Left kidney (tissue), 1 donor: ENCODE measurements at regions not wholly inside any gene's neighbourhood (a gene's known extent, or its start where the extent isn't known, plus 50 kb on each side); places are given as distances from the start of the nearest gene placed in this dataset.
"Not testable (repeated sequence)": the region's sequence is repeated elsewhere in the genome, so short reads cannot be mapped to it uniquely, and the experiment has no call there.

Experiments used
- DNase-seq: peaks from one replicate; pipeline ENCODE4 v3.0.0-alpha.2; 2013

DNA sequence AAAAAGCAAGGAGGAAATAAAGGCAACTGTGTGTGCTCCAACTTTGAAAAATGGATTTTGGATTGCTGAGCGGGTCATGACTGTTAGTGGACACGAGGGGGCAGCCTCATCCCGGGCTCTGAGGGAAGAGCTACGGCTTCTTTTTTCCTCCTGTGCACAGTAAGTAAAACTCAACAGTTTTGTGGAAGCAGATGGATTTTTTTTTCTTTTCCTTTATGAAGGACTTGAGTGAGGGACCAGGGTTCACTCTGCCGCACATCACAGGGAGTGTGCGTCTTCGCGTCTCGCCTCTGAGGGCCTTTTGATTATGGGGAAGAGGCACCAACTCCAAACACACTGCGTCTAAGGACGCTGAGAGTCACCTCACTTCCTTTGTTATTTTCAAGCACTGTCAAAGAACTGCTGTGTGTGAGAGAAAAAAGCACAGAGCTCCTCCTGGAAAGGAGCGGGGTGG lies 80.3 kb upstream of the GOT2 start:
- peak; percentile 43 for DNase-seq

DNA sequence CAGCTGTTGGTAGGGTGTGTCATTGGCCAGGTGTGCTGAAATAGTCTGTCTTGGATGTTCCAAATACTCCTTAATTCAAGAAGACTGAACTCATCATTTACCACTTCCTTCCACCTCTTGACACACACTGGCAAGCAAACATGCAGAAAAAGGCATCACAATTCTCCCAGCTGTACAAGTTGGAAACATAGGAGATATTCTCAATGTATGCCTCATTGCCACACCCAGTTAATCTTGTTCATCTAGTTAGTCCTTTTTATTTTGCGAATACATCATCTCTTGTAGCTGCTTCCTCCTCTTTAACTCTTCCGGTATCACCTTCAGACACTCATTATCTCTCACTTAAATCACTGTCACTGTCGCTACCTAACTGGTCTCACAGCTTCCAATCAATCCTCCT lies 75.1 kb upstream of the GOT2 start:
- no peak for DNase-seq

DNA sequence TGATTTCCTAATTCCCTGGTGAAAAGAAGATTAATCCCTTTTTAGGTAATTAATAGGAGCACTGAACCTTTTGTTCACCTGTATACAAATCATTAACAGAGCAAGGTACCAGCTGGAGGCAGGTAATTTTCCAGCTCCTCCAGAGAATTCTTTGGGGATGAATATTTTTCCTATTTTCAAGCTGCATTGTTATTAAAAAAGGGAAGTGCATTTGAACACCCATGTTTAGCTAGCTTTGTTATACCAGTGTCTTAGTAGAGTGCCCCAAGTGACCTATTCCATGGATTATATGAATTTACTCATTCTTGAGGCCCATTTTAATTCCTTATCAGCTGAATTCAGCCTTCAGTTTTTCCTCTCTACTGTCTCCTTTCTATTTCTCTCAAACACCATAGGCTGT lies 73.2 kb upstream of the GOT2 start:
- DNase-seq = no peak

DNA sequence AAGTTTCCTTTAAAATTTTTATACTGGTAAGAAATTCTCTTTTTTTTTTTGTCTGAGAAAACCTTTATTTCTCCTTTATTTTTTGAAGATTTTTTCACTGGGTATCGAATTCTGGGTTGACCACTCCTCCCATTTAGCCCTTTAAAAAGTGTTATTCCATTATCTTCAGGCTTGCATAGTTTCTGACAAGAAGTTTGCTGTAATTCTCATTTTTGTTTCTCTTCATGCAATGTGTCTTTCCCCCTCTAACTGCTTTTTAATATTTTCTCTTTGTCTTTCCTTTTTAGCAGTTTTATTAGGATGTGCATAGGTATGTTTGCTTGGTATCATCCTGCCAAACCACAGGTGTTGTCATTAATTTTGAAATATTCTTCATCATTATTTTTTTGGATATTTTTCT lies 67.7 kb upstream of the GOT2 start:
- DNase-seq = no peak

DNA sequence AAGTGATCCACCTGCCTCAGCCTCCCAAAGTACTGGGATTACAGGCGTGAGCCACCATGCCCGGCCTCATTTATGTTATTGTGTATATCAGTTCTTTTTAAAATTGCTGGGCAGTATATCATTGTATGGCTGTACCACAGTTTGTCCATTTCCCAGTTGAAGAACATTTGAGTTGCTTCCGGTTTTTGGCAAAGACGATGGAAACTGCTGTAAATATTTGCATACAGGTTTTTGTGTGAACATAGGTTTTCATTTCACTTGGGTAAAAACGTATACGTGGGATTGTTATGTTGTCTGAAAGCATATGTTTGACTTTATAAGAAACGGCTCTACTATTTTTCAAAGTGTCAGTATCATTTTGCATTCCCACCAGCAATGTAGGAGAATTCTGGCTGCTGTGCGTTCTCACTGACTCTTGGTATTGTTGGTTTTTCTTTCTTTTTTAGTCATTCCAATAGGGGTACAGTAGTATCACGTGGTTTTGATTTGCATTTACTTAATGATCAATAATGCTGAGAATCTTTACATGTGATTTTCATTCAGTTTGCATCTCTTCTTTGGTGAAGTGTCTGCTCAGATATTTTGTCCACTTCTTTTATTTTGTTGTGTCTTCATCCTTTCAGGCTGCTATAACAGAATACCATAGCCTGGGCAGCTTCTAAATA lies 63.2 kb upstream of the GOT2 start:
- DNase-seq = no peak

DNA sequence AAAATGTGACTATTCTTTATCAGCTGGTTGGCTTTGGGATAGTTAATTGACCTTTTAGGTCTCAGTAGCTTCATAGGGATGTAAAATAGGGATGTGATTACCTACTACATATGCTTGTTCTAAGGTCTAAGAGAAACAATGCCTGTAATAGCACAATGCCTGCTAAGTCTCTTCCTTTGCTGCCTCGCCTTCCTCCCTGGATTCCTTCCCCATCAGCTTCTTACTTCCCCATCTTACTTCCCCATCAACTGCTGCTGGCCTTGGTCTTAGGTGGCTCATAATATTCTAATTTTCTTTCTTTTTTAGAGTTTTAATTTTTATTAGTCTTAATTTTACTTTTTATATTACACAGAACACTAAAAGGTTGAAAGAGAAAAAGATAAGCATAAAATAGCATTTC lies 59.2 kb upstream of the GOT2 start:
- DNase-seq = no peak

DNA sequence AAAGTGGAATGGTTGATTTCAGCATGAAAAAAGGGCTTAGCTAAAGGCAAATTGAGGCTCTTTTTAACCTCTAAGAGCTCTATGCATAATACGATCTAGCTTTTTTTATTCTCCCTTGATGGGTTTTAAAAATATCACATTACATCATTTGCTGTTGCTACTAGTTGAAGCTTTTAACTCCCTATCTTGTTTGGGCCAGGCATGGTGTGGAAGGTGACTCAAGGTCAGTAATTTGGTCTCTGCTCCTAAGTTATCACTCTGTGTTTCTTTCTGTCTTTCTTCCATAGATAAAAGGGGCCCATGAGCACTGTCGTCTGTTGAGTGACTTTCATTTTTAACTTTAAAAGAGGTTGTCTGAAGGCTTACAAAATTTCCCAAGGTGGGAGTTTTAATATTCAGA lies 58.1 kb upstream of the GOT2 start:
- DNase-seq = no peak

DNA sequence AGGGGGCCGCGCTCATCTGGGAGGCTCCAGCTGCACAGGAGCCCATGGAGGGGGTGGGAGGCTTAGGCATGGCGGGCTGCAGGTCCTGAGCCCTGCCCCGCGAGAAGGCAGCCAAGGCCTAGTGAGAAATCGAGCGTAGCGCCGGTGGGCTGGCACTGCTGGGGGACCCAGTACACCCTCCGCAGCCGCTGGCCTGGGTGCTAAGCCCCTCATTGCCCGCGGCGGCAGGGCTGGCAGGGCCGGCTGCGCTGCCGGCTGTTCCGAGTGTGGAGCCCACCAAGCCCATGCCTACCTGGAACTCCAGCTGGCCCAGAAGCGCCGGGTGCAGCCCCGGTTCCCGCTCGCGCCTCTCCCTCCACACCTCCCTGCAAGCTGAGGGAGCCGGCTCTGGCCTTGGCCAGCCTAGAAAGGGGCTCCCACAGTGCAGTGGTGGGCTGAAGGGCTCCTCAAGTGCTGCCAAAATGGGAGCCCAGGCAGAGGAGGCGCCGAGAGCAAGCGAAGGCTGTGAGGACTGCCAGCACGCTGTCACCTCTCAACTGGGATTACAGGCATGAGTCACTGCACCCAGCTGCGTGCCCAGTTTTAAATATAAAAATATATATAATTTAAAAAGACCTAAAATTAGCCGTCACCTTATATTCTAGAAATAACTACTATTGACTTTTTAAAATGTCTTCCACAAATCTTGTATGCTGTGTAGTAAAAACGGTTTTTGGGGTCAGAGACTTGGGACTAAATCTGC lies 56.9 kb upstream of the GOT2 start:
- not testable (repeated sequence) for DNase-seq

DNA sequence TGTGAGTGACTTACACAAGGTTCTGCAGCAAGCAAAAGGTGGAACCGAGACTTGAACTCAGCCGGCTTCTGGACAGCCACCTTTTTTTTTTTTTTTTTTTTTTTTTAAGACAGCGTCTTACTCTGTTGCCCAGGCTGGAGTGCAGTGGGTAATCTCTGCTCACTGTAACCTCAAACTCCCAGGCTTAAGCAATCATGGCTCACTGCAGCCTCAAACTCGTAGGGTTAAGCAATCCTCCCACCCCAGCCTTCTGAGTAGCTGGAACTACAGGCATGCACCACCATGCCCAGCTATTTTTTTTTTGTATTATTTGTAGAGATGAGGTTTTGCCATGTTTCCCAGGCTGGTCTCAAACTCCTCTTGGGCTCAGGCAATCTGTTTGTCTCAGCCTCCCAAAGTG lies 55.2 kb upstream of the GOT2 start:
- DNase-seq = no peak
